NCI-H774 (cell line): ENCODE measurements at regions not wholly inside any gene's neighbourhood (a gene's known extent, or its start where the extent isn't known, plus 50 kb on each side); places are given as distances from the start of the nearest gene placed in this dataset.

Source experiments
- DNase-seq: peaks from one replicate; lab custom pipeline; 2025; lab: John Stamatoyannopoulos, UW

- DNase-seq, result no peak
Measured at GRCh38 chr14:53215101-53215500, 62.0 kb upstream of the DDHD1 start.

GRCh38 chr14:53214384-53214783, 61.3 kb upstream of the DDHD1 start:
- DNase-seq, result no peak

- no peak for DNase-seq
Measured at GRCh38 chr14:53213761-53214160, 60.6 kb upstream of the DDHD1 start.

- no peak for DNase-seq
Measured at GRCh38 chr14:53209370-53209769, 56.2 kb upstream of the DDHD1 start.
